ENCODE measurements at regions not wholly inside any gene's neighbourhood (a gene's known extent, or its start where the extent isn't known, plus 50 kb on each side); places are given as distances from the start of the nearest gene placed in this dataset.

- TF ChIP-seq CTCF (IDR thresholded peaks at IDR 0.05) (no peak), POLR2A (IDR thresholded peaks at IDR 0.05) (no peak)
Measured at GRCh38 chr2:164079258-164079657, 343.4 kb upstream of the FIGN start.
